CD4-positive, alpha-beta T cell treated with Interleukin-4 for 1 hour (primary cell): ENCODE measurements at regions not wholly inside any gene's neighbourhood (a gene's known extent, or its start where the extent isn't known, plus 50 kb on each side); places are given as distances from the start of the nearest gene placed in this dataset.
A peak's percentile ranks its signal among the peaks of the same experiment; 100 is the strongest.
"Not testable (repeated sequence)": the region's sequence is repeated elsewhere in the genome, so short reads cannot be mapped to it uniquely, and the experiment has no call there.

Experiments used
- DNase-seq, 2 donors: peaks; one replicate each; pipeline ENCODE4 v3.0.0-alpha.2; 2020 to 2022

DNA sequence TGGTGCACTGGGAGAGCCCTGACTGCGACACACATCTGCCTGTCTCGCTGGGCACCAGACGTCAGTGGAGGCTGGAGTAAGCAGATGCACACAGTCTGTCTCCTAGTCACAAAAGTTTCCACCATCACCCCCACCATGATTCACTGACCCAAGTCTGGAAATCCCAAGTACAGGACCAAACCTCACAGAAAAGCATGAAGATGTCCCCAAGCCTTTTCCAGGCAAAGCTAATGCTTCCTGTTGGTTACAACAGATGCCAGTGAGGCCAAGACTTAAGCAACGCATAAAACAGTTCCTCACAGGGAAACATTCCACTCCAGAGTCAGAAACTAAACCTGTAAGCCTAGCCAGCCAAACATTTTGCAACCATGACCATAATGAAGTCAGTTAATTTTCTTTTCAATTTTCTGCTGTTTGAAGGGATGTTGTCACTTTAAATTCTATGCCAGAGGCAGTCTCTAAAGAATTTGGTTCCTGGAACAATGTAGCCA is 259.3 kb upstream of the SLC30A5 start:
- DNase-seq = no peak

DNA sequence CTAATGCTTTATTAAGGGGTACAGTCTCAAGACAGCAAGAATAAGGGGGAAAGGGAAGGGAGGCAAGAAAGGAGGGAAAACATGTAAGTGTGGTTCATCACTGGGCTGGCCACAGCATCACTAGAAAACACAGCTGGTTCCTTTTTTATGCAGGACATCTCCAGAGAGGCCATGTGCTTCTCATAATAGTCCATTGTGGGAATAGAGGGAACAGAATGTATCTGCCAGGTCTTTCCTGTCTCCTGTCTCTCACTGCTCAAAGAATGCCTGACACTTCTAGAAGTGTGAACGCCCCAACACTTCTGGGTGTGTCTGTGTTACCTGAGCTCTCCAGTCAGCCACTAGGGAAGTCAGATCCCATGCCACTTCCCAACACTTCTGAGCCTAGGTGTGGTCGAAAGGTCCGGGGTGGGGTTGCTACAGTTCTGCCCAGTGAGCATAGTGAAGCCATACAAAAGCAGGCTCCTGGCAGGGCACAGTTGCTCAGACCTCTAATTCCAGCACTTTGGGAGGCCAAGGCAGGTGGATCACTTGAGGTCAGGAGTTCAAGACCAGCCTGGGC is 255.6 kb upstream of the SLC30A5 start:
- DNase-seq = no peak

DNA sequence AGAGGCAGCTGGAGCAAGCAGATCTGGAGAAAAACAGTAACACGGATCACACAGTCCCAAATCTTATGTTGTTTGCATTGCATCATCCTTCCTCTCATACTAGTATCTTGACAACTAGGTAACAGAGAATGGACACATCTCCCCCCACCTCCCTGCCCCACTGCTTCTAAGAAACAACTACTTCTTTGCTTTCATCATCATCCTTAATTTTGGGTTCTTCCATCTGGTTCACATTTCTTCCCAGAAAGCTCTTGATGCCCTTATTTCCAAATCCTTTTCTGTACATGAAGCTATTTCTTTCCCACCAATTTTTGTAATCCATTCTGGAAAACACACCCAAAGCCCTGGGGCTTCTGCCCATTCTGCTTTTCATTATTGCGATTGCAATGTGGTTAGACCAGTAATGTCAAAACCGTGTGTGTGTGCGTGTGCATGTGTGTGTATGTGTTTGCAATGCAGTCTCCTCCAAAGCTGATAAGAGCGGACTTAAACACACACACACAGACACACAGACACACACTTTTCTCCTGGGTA is 254.7 kb upstream of the SLC30A5 start:
- DNase-seq = no peak

DNA sequence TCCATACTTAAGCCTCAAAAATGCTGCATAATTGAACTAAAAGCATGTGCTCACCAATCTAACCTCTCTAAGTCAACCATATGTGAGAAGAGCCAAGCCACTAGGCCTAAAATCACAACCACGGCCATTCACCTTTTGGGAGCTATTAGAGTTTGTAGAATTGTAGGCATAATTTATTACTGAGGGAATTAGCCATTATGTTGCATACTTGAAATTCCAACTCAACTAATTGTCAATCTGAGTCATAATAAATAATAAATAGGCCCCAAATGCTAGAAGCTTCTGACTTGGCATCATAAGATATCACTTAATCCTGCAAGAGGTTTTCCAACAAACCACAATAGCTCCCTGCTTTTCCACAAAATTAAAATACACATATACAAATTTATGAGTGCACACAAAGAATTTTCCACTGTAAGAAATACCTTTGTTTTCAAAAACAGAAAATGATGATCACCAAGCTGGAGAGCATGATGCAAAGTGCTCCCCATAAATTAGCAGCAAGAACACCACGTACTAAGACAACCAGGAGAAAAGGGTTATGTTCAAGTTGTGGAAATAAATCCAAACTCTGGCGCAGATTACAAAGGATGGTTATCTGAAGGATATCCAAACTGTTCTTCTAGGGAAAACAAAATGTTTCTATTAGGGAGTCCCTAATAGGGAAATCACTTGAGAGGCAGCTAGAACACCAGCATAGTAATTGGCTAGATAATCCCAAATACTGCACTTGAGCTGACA is 250.0 kb upstream of the SLC30A5 start:
- DNase-seq = no peak

DNA sequence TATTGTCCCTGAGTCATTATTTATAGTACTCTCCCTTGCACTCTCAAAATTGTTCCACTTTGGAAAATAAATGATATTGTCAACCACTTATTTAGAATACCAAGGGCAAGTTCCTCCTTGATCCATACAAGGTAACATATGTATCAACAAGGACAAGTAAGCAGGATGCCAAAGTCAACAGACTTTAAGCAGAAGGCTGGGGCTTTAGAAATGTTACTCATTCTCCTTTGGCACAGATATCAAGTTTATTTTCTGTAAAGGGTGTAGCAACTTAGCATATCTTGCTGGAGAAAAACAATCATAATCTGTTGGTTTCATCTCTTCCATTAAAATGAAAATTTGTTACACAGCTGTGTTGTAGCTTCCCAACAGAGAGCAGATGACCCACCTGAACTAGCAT is 248.7 kb upstream of the SLC30A5 start:
- no peak for DNase-seq

DNA sequence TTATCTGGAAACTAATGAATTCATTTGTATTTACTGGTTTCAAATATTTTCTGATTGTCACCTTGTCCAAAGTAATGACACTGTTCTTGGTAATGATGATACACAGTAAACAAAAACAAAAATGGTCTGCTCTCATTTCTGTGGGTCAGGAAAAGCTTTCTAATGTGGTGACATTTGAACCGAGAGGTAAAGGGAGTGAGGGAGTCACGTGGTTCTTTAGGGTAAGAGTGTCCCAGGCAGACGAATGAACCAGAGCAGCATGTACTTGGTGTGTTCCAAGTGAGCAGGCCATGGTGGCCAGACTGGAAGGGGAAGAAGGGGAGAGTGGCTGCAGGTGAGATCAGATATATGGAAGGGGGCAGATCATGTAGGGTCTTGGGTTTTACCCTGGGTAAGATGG is 247.0 kb upstream of the SLC30A5 start:
- no peak for DNase-seq

DNA sequence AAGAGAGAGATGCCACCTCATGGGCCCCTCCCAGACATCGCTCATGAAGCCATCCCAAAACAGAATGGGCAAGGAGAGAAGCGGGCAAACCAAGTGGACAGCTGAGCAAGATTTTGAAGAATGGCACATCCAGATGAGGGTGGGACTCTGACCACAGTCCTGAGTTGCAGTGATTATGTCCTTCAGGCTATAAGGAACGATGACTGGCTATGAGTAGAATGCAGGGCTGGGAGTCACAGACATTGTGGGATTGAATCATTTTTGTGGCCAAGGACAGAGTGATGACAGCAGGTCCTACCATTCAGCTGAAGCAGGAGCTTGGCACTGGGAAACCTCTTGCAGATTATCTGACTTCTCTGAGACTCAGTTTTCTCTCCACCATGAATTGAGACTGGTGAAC is 245.7 kb upstream of the SLC30A5 start:
- no peak for DNase-seq

DNA sequence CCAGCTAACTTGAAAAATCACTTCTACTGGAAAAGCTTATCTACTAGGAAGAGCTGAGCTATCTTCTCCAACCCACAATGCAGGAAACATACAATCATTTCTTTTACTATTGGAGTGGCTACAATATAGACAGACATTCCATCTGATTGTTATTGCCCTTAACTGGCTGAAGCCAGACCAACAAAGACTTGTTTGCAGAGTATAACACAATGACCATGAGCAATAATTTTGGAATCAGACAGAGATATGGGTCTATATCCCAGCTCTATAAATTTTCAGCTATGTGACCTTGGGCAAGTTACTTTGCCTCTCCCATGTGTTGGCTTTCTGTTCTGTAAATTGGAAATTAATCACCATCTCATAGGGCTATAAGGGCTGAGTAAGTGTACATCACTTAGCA is 244.7 kb upstream of the SLC30A5 start:
- DNase-seq = no peak

DNA sequence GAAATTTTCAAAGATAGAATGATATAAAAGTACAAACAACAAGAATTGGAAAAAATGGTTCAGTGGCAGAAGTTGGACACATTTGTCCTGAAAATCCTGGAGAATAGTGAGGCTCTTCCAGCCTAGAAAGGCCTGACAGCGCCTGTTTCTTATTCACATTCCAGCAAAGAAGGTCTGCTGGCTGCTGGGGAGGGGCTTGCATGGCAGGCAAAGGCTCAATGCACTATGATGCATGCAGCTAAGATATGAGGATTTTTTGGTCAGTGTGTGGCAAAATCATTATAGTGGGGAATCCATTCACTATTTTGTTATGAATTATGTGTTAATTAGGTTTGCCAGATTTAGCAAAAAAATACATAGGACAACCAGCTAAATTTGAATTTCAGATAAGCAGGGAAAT is 243.9 kb upstream of the SLC30A5 start:
- no peak for DNase-seq

DNA sequence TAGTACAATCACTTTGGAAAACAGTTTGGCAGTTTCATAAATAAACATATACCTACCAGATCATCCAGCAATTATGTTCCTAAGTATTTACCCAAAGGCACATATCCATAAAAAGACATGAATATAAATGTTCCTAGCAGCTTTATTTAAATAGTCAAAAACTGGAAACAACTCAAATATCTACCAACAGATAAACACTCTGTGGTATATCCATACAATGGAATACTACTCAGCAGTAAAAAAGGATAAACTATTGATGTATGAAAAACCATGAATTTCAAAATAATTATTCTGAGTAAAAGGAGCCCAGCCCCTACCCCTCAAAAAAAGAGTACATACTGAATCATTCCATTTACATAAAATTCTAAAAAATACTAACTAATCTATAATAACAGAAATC is 232.7 kb upstream of the SLC30A5 start:
- no peak for DNase-seq

DNA sequence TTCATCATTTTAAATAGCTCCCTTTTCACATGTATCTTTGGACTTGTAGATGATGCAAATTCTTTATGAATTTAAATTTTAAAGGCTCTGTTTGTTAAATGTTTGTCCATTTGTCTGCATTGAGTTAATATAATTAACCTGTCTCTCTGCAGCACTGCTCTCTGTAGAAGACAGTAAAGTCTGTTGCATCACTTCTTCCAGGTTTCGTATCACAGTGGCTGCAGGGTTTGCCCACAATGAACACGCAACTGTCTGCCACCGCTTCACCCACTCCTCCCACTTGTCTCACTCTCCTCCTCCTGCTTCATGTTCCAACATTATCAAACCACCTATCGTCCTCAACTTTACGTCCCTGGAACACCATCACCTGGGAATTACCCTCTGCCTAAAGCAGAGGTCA is 231.3 kb upstream of the SLC30A5 start:
- DNase-seq = no peak

DNA sequence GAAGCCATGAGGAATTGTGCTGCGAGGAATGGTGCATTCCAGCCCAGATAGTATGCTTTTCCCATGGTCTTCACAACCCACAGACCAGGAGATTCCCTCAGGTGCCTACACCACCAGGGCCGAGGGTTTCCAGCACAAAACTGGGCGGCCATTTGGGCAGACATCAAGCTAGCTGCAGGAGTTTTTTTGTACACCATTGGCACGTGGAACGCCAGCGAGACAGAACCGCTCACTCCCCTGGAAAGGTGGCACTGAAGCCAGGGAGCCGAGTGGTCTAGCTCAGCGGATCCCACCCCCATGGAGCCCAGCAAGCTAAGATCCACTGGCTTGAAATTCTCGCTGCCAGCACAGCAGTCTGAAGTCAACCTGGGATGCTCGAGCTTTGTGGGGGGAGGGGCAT is 228.6 kb upstream of the SLC30A5 start:
- not testable (repeated sequence) for DNase-seq

DNA sequence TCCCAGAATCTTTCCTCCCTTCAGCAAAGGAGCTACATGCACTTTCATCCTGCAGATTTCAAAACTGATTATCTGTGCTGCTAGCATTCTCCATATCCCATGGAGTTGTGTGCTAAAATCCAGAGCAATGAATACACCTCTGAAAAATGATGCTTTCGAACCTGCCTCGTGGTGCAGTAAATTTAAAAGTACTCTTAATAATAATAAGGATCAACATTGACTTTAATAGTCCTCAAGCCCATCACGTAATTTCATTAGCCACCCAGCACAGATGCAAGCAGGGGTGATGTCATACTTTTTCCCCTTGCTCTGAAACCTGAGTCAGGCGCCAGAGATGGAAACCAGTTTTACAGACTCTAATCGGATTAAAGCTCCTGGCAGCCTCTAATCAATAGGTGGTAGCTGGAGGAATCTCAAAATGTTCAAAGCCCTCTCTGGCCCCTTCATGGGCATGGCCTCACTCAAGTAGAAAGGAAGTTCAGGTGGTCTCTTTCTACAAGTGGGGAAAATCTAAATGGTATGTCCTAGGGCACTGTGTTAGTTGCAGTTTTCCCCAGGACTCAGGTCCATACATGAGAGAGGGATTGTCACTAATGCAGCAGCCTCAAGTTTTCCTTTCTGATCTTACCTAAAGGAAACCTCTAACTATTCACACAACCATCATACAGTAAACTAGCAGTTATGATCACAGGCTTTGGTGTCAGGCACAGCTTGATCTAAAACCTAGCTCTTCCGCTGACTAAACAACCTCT is 221.6 kb upstream of the SLC30A5 start:
- DNase-seq = no peak

DNA sequence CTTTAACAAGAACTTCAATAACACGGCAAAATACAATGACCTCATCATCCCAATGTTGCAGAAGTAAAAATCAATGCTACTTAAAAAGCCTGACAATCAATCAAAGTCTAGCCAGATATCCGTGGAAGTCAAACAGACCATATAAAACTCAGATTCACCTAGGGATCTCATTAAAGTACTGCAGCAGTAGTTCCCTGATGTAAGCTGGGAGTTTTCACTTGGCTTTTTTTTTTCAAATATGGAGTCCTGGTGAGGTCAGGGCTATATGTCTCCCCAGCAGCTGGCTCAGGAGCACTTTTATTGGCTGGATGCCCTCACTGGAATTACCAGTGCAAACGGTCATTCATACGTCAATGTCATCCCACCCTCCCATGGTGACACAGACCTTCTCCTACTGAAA is 220.6 kb upstream of the SLC30A5 start:
- DNase-seq = no peak

DNA sequence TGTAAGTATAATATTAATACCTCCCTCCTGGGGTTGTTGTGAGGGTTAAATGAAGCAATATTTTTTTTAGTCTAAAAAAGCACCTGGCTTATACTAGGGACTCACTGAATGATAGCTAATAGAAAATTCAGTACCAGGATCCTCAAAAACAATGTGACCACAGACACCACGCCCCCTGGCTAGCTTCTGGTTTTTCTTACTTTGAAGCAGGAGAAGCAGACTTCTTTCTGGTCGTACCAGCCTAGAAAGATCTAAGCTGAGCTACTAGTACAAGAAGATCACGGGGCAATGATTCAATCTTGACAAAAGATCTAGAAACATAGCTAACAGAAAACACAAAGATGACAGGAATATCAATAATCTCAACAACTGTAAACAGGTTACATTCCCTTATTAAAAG is 218.5 kb upstream of the SLC30A5 start:
- peak; percentile 31 to 40 for DNase-seq

DNA sequence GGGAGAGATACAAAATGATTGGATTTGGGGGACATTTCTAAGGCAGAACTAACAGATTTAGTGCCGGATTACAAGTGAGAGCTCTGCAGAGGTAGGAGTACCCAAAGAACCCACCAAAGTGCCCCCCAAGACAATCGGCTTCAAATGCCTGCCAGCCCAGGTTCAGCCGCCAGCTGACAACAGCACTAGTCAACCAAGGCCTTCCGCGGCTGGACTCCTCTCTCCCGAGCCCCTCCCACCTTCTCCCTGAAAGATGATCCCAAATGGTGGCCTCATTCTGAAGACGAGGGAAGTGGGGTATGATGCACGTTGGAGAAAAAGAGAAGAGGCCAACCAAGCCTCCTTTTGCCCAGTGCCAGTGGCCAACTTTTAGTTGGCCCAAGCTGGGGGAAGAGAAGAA is 210.4 kb upstream of the SLC30A5 start:
- no peak for DNase-seq

DNA sequence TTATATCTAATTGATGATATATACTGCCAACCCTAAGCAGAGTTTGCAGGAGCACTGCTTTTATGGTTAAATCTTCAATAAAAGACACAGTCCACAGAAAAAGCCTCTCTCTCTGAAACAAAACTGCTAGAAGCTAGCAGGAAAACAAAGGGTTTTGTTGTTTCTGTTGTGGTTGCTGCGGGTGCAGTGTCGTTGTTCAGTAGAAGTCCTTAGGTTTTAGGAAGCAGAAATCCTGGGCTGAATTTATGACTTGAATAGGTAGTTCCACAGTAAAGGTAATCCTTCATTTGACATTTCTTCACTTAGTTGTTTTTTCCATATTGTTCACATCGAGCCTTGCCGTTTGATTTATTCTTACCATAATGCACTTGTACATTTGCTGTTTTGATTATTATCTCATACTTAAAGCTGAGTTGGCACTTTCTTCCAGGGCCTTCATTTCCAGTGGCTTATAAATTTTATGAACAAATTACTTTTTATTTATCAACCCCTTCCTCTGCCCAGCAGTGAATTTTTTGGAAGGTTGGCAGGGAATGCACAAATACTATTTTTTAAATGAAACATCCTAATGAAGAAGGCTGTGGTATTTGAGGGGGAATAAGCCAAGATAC is 209.6 kb upstream of the SLC30A5 start:
- DNase-seq = peak in 1 of 2 donors; percentile 26

DNA sequence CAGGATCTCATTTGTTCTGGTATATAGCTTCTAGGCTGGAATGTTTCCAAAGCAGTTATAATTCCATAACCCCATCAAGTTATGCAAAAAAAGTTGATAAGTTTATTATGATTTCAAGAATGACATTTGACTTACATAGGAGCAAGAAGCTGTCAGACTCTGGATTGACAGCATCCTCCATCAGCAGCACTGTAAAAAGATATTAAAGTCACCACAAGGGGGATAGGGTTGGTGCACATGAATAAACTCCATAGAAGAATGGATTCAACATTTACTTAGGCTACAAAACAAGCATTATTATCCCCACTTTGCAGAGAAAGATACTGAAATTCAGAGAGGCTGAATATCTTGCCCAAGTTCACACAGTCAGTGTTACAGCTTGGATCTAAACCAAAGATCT is 208.9 kb upstream of the SLC30A5 start:
- DNase-seq = peak in 1 of 2 donors; percentile 18

DNA sequence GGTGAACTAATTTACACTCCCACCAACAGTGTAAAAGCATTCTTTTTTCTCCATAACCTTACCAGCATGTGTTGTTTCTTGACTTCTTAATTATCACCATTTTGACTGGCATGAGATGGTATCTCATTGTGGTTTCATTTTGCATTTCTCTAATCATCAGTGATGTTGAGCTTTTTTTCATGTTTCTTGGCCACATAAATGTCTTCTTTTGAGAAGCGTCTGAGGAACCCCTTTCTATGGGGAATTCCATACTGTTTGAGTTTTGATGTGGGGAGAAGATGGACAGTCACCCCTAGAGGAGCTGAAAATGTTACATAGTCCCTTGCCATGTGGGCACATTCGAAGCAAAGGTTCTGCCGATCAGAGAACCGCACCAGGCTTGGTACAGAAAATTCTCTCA is 207.0 kb upstream of the SLC30A5 start:
- peak in 1 of 2 donors; percentile 7 for DNase-seq

DNA sequence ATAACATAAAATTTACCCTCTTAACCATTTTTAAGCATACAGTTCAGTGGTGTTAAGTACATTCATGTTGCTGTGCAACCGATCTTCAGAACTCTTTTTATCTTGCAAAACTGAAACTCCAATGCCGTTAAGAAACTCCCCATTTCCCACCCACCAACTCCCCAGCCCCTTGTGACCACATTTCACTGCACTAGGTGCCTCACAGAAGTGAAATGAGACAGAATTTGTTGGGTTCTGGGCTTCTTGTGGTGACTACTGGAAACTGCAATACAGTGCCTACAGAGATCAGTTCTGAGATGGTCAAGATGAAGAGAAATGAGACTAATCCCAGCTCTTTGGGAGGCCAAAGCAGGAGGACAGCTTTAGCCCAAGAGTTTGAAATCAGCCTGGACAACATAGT is 202.1 kb upstream of the SLC30A5 start:
- DNase-seq = no peak

DNA sequence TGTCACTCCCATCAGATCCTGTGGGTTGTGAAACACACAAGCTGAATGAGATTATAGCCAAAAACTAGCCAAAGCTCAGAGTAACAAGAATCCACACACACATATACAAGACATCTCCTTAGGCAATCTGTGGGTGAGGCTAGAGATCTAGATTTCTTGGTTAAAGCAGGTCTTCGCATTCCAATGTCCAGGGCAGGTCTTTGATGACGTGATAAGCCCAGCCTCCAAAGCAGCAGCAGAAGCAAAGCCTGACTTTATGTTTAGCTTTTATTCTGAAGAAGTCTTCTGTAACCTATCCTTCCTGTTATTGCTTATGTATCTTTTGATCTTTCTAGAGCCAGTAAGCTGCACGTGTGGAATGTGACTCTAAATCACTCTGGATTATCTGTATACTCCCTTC is 199.1 kb upstream of the SLC30A5 start:
- DNase-seq = peak in 1 of 2 donors; percentile 22

DNA sequence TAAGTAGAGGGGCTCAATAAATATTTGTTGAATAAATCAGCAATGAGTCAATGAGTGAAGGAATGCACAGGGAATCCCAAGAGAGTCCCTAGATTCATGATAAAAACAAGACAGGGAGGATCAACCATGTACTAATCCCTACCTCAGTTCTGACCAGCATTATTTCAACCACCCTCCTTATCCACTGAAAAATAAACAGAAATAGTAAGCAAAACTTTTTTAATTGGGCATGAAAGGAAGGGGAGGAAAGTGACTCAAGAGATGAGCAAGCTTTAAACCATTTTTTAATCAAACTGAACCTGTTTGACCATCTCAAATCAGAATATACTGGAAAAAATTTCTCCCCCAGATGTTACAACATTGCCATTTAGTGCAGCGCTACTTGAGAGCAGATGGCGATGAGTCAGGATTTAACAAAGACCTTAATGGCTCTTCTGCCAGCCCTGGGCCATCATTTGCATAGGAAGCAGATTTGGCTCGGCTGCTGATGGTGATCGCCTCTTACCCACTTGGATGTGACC is 194.8 kb upstream of the SLC30A5 start:
- DNase-seq = no peak
